Small intestine (tissue), 7 donors: ENCODE measurements at regions not wholly inside any gene's neighbourhood (a gene's known extent, or its start where the extent isn't known, plus 50 kb on each side); places are given as distances from the start of the nearest gene placed in this dataset.

Source experiments
- DNase-seq, 2 donors: peaks; one replicate each; pipeline versions ENCODE4 v3.0.0 to v3.0.0-alpha.2; 2013
- FAIRE-seq: peaks from 2 replicates; lab custom pipeline; 2012; peaks lifted over from hg19 to GRCh38; lab: Jason Lieb, UNC
- H3K27ac ChIP-seq, 3 donors: one replicate each; pipeline ENCODE4 v1.5.1; 2013; ENCODE audit warnings: low read length in 2 of 3, mild to moderate bottlenecking in 2 of 3, control low read depth in 1 of 3, inconsistent platforms in 1 of 3, low read depth in 1 of 3, moderate library complexity in 1 of 3
- H3K27me3 ChIP-seq, 3 donors: one replicate each; pipeline ENCODE4 v1.6.1; 2013; ENCODE audit warnings: low read length in 3 of 3, inconsistent platforms in 1 of 3; ENCODE audit not compliant: control insufficient read depth in 3 of 3, insufficient read depth in 3 of 3
- H3K36me3 ChIP-seq, 3 donors: one replicate each; pipeline ENCODE4 v1.6.1; 2013; ENCODE audit warnings: low read length in 3 of 3, inconsistent platforms in 1 of 3, low read depth in 1 of 3, mild to moderate bottlenecking in 1 of 3, moderate library complexity in 1 of 3; ENCODE audit not compliant: control insufficient read depth in 3 of 3, insufficient read depth in 2 of 3
- H3K4me1 ChIP-seq, 3 donors: one replicate each; pipeline ENCODE4 v1.6.1; 2013; ENCODE audit warnings: low read length in 2 of 3, inconsistent platforms in 1 of 3, low read depth in 1 of 3, mild to moderate bottlenecking in 1 of 3, moderate library complexity in 1 of 3; ENCODE audit not compliant: control insufficient read depth in 3 of 3, insufficient read depth in 2 of 3
- H3K4me3 ChIP-seq, 3 donors: one replicate each; pipeline ENCODE4 v1.5.1; 2013; ENCODE audit warnings: low read length in 3 of 3, control low read depth in 1 of 3, inconsistent platforms in 1 of 3, low read depth in 1 of 3, mild to moderate bottlenecking in 1 of 3, moderate library complexity in 1 of 3
- H3K9me3 ChIP-seq, 2 donors: one replicate each; pipeline ENCODE4 v1.6.1; 2013; ENCODE audit warnings: low read depth in 1 of 2, low read length in 1 of 2; ENCODE audit not compliant: control insufficient read depth in 2 of 2, insufficient read depth in 1 of 2
- WGBS, 3 donors: extraction: QIAGEN DNeasy Blood & Tissue Kit; methylation state at CpG; one replicate each; pipeline ENCODE4 v1.1.7; 2013; 5-methylcytosine and 5-hydroxymethylcytosine counted together
- donor health status: healthy with polysubstance abuse.
- donor health status: control.
- donor health status: control.
- donor health status: Bipolar disorder and iron deficiency.
- donor health status: healthy.

DNA sequence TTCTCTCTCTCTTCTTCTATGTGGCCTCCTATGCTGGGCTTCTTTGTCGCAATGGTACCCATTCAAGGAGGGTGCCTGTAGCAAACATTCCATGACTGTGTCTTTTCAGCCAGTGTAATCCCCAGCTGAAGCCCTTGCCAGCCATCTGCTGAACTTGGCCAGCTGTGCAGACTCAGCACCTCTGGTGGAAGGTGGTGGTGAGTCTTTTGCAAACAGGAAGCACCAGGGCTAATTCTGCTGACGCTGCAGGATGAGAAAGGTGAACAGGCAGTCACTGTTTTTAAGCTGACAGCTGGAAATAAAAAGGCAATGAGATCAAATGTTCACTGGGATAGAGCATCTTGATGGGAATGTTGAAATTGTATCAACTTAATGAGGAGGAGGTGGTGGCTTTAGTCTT, 298.7 kb upstream of the CLNK start:
- Histone ChIP-seq H3K36me3 (no peaks in the 10 kb centered on the region), H3K27ac (no peak overlapping the region), H3K4me3 (no peak overlapping the region), H3K27me3 (no peaks in the 10 kb centered on the region), H3K9me3 (no peaks in the 10 kb centered on the region), H3K4me1 (no peaks in the 10 kb centered on the region)
- WGBS, 3 donors = 48 to 61% (median 49%) methylated on average over 2 of the region's 2 CpGs
- peak; percentile 2 to 18 for DNase-seq
- FAIRE-seq = no peak

DNA sequence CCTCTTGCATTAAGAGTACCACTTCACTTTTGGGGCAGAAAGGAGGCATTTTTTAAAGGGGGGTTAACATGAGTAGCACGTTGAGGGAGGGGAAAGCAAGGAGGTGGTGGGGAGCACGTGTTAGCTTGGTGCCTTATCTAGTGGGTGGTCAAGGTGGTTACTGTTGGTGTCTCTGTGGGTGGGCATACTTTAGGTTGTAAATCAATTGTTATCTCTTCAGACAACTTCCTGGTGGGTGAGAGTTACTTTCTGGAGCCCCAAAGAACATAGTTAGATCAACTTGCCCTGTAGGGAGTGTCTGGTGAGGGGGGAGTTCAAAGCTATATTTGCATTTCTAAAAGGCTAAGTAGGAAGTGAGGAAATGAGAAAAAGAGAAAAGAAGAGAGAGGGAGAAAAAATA, 297.7 kb upstream of the CLNK start:
- 6 to 11% (median 9%) methylated on average over 2 of the region's 2 CpGs for WGBS, 3 donors
- FAIRE-seq (no peak), DNase-seq (no peak)
- Histone ChIP-seq H3K4me1 (no peaks in the 10 kb centered on the region), H3K27me3 (no peaks in the 10 kb centered on the region), H3K9me3 (no peaks in the 10 kb centered on the region), H3K27ac (no peak overlapping the region), H3K4me3 (no peak overlapping the region), H3K36me3 (no peaks in the 10 kb centered on the region)

DNA sequence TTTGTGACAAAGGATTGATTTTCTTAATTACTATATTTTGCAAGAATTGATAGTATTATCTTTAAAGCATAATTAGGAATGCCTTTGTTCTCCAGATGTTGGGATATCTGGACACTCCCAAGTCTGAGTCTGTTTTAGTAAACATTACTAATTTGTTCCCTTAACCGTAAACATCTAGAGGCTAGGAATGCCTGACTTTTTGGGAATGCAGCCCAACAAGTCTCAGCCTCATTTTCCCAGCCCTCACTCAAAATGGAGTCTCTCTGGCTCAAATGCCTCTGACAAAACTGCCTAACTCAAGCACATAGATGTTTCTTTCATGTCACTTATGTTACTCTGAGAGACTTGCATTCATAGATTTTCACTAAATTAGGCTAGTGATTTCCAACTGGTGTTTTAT, 297.0 kb upstream of the CLNK start:
- DNase-seq (no peak), FAIRE-seq (no peak)
- no peaks in the 10 kb centered on the region for H3K36me3 ChIP-seq
- no peak overlapping the region for H3K4me3 ChIP-seq
- no peak overlapping the region for H3K27ac ChIP-seq
- H3K27me3 ChIP-seq = no peaks in the 10 kb centered on the region
- 53 to 60% (median 57%) methylated on average over 1 of the region's 1 CpG for WGBS, 3 donors
- no peaks in the 10 kb centered on the region for H3K9me3 ChIP-seq
- no peaks in the 10 kb centered on the region for H3K4me1 ChIP-seq

DNA sequence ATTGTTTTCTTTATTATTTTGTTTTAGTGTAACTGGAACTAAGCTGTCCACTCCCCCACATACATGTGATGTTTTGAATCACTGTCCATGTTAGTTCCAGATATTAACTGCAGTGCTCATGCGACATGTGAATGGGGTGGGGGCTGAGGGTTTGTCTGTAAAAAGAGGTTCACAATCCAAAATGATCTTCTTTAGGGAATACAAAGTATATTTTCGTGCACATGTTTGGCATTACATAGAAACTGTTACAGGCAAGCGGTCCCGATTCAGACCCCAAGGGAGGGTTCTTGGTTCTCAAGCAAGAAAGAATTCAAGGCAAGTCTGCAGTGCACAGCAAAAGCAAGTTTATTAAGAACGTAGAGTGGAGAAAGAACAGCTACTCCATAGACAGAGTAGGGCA, 296.5 kb upstream of the CLNK start:
- Histone ChIP-seq H3K9me3 (no peaks in the 10 kb centered on the region), H3K4me3 (no peak overlapping the region), H3K27me3 (no peaks in the 10 kb centered on the region), H3K27ac (no peak overlapping the region), H3K4me1 (no peaks in the 10 kb centered on the region), H3K36me3 (no peaks in the 10 kb centered on the region)
- no peak for DNase-seq
- 75 to 79% (median 76%) methylated on average over 5 of the region's 5 CpGs for WGBS, 3 donors
- FAIRE-seq = no peak

DNA sequence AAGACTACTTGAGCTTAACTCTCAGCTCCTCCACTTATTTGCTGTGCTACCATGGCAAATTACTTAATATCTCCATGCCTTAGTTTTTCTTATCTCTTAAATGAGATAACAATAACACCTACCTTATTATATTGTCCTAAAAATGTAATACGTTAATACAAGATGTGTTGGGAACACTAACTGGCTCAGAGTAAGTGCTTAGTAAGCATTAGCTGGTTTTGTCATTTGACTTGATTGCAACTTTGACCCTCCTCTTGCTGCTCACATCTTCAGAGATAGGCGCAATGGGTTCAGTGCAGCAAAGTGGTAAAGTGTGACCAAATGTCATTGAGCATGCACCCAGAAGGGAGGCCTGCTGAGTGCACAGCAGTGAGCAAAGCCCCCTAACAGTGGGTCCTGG, 294.5 kb upstream of the CLNK start:
- no peaks in the 10 kb centered on the region for H3K9me3 ChIP-seq
- WGBS, 3 donors = 76 to 92% (median 91%) methylated on average over 2 of the region's 2 CpGs
- no peaks in the 10 kb centered on the region for H3K4me1 ChIP-seq
- DNase-seq (no peak), FAIRE-seq (no peak)
- no peaks in the 10 kb centered on the region for H3K27me3 ChIP-seq
- H3K27ac ChIP-seq = no peak overlapping the region
- H3K36me3 ChIP-seq = no peaks in the 10 kb centered on the region
- H3K4me3 ChIP-seq = no peak overlapping the region

DNA sequence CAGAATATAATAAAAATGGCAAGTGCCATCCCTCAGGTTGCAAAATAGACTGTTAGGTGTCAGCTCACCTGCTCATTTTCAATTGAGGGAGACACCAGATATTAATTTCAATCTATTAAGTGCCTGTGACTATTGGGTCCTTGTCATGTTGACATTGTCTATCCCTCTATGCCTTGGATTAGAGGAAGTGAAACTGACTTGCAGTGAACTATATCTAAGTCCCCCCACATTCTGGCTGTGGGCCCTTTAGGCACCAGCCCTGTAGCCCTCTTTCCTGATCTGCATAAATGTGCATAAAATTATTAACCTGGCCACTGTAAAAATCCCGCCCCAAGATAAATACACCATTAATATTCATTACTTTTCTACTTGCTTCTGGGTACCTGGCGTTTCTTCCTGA, 293.0 kb upstream of the CLNK start:
- H3K27me3 ChIP-seq = no peaks in the 10 kb centered on the region
- WGBS, 3 donors = 74 to 87% (median 84%) methylated on average over 2 of the region's 2 CpGs
- no peaks in the 10 kb centered on the region for H3K4me1 ChIP-seq
- no peaks in the 10 kb centered on the region for H3K36me3 ChIP-seq
- no peak for DNase-seq
- H3K27ac ChIP-seq = no peak overlapping the region
- no peaks in the 10 kb centered on the region for H3K9me3 ChIP-seq
- H3K4me3 ChIP-seq = no peak overlapping the region
- no peak for FAIRE-seq

DNA sequence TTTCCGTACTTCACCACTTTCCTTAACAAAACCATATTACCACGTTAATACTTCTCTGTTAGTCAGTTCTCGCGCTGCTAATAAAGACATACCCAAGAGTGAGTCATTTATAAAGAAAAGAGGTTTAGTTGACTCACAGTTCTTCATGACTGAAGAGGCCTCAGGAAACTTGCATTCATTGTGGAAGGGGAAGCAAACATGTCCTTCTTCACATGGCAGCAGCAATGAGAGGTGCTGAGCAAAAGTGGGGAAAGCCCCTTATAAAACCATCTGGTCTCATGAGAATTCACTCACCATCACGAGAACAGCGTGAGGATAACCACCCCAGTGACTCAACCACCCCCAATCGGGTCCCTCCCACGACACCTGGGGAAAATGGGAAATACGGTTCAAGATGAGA, 289.8 kb upstream of the CLNK start:
- Histone ChIP-seq H3K4me3 (no peak overlapping the region), H3K36me3 (no peaks in the 10 kb centered on the region), H3K4me1 (no peaks in the 10 kb centered on the region), H3K27ac (no peak overlapping the region), H3K9me3 (no peaks in the 10 kb centered on the region), H3K27me3 (no peaks in the 10 kb centered on the region)
- WGBS, 3 donors = 77 to 88% (median 85%) methylated on average over 9 of the region's 9 CpGs
- FAIRE-seq (no peak), DNase-seq (no peak)

DNA sequence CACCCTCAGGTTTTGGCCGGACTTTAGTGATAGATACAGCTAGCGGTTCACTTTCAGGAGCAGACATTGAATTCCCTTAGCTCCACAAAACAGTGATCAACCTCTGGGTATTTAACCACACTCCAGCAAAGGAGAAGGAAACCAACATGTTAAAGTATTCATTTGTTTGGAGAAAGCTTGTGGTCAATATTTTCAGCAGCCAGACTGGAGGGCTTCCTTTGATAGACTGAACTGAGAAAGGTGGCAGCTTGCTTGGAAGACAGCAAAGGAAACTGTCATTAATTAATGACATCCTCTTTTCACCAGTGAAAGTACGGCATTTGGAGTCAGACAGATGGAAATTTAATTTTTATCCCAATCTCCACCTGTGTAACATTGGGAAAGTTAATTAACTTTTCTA, 289.1 kb upstream of the CLNK start:
- H3K4me1 ChIP-seq = no peaks in the 10 kb centered on the region
- no peaks in the 10 kb centered on the region for H3K27me3 ChIP-seq
- DNase-seq (no peak), FAIRE-seq (no peak)
- no peak overlapping the region for H3K4me3 ChIP-seq
- H3K27ac ChIP-seq = no peak overlapping the region
- WGBS, 3 donors = 74 to 82% (median 78%) methylated on average over 3 of the region's 3 CpGs
- H3K36me3 ChIP-seq = no peaks in the 10 kb centered on the region
- H3K9me3 ChIP-seq = no peaks in the 10 kb centered on the region

DNA sequence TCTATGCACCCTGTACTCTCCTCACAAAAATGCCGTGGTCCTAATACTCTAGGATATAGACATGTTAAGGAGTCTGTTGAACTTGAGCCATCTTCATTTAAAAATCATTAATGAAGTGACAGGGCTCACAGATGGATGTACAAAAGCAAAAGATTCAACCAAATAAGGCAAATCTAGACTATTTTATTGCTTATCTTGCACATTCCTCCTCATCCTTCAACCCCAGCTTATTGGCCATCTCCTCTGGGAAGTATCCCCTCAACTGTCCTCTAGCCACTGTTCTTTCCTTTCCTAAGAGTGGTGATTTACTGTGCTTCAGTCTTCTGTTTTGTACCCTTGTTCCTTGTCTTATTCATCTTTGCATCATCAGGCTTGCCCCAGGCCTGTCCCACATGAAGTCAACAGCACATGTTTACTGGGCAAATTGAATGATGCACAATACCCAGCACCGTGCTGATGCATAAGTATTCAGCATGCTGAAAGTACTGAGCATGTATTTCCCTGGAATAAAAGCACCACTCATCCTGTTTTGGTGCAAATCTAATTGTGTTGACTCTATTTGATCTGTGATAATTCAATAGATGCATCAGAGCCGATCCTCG, 287.3 kb upstream of the CLNK start:
- FAIRE-seq = no peak
- H3K27me3 ChIP-seq = no peaks in the 10 kb centered on the region
- H3K27ac ChIP-seq = no peak overlapping the region
- H3K4me1 ChIP-seq = no peaks in the 10 kb centered on the region
- DNase-seq = no peak
- WGBS, 3 donors = 40 to 60% (median 58%) methylated on average over 4 of the region's 4 CpGs
- H3K4me3 ChIP-seq = no peak overlapping the region
- no peaks in the 10 kb centered on the region for H3K9me3 ChIP-seq
- H3K36me3 ChIP-seq = no peaks in the 10 kb centered on the region
